GM19468 (cell line): ENCODE measurements at regions not wholly inside any gene's neighbourhood (a gene's known extent, or its start where the extent isn't known, plus 50 kb on each side); places are given as distances from the start of the nearest gene placed in this dataset.

Source experiments
- ATAC-seq: cut with Tn5 transposase; IDR thresholded peaks from one replicate; pipeline ENCODE4 v1.9.1; 2021; ENCODE audit warnings: mild to moderate bottlenecking, moderate library complexity, moderate number of reproducible peaks; ENCODE audit not compliant: unreplicated experiment; ENCODE audit errors: extremely low read depth

- no peak for ATAC-seq
These were observed 306.3 kb downstream of the ZPLD1 start for GRCh38 chr3:102741105-102741504.

GRCh38 chr3:102741694-102742093 is 306.9 kb downstream of the ZPLD1 start:
- ATAC-seq = no peak

DNA sequence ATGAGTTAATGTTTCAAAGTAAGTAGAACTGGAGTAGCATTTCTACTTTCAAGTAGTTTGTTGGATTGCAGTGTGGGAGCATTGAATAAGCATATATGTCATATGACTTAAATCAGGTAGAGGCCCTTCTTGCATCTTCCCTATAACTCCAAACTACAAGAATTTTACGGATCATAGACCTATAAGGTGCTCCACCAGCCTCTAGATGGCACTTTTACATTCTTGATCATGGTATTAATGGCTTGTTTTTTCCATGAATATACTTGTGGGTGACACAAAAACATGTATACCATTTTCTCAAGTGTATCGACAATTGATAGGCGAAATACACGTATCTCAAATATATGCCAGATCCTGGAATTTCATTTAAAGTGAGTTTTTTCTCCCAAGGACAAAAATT is 311.1 kb downstream of the ZPLD1 start:
- ATAC-seq = no peak

- ATAC-seq = no peak
These were observed 312.8 kb downstream of the ZPLD1 start for GRCh38 chr3:102747611-102748010.

GRCh38 chr3:102748646-102749045 is 313.8 kb downstream of the ZPLD1 start:
- ATAC-seq = no peak

DNA sequence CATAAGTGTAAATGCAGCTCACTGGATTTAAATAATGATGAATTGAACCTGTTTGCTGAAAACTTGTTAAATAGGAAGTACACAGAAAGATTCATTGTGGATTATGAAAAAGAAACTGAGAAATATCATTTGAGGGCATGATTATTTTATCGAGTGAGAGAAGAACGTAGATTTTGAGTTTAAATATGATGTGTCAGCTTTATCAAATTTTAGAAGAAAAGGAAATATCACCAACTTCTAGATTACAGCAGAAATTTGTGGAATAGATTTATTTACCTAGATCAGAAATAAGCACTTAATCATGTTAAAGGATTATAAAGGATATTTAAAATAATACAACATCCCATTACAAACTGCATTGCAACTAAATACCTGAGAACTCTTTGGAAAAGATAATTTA is 315.5 kb downstream of the ZPLD1 start:
- ATAC-seq = no peak

DNA sequence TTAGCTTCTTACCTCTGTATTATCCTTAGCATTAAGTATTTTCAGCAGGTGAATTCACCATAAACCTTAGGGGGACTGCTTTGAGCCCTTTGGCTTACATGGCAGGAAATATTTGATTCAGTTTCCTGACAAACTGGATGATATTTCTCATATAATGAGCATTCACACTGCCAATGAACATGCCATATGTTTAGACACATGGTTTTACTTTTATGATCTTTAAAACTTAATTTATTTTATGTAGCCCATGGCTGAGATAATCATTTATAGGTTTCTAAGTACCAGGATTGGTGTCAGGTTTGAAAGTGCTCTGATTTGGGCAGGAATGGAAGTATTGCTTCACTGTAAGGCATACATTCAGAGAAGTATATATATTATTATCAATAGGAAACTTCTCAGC is 319.1 kb downstream of the ZPLD1 start:
- no peak for ATAC-seq

DNA sequence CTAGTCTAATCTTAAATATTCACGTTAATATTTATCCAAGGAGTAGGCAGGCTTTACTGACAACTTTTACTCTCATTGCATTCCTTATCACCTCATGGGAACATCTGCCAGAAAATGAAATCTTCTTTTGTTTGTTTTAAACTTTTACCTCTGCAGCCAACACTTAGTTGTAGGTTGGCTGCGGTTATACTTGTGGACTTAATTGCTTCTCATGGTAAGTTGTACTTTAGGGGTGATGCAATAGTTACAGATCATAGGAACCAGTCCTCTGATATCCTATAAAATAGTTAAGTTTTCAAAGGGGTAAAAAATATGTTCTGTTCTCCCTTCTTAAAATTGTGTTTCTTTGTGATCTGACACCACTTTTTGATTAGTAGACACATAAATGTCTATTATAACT is 321.9 kb downstream of the ZPLD1 start:
- no peak for ATAC-seq

- no peak for ATAC-seq
These were observed 323.1 kb downstream of the ZPLD1 start for GRCh38 chr3:102757950-102758349.

- no peak for ATAC-seq
These were observed 327.0 kb downstream of the ZPLD1 start for GRCh38 chr3:102761766-102762165.

- ATAC-seq = no peak
These were observed 356.0 kb downstream of the ZPLD1 start for GRCh38 chr3:102790747-102791325.

- ATAC-seq = no peak
These were observed 357.1 kb downstream of the ZPLD1 start for GRCh38 chr3:102791641-102792589.

DNA sequence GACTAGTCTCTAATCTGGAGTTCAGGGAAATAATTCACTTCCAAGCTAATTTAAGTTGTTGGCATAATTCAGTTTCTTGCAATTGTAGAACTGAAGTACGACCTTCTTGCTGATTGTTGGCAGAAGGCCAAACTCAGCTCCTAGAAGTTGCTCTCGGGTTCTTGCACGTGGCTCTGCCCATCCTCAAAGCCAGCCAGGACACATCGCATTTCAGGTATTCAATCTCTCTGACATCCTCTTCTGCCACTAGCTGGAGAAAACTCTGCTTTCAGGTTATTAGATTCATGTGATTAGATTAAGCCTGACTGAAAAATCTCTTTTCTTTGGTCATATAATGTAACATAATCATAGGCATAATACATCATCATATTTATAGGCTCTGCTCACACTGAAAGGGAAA is 362.0 kb downstream of the ZPLD1 start:
- no peak for ATAC-seq

GRCh38 chr3:102802819-102803420 is 368.1 kb downstream of the ZPLD1 start:
- ATAC-seq = no peak

GRCh38 chr3:102810937-102811336 is 376.1 kb downstream of the ZPLD1 start:
- no peak for ATAC-seq

- no peak for ATAC-seq
These were observed 391.8 kb downstream of the ZPLD1 start for GRCh38 chr3:102826636-102827035.

- no peak for ATAC-seq
These were observed 392.6 kb downstream of the ZPLD1 start for GRCh38 chr3:102827386-102827785.

DNA sequence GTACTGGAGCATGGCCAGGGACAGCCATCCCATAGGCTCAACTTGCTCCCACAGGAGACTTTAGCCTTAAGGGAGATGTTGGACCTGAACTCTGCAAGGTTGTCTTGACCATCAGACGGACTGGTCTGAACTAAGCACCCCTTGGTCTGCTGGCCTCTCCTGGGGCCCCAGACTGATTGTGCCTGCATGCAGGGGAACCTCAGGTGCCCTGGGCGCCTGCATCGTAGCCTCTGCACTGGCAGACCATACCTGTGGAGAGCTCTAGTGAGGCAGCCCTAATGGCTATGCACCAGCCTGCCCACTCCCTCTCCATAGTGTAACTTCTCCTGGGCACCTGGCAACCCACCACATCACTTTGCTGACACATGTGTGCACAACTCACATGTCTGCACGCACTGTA is 395.6 kb downstream of the ZPLD1 start:
- no peak for ATAC-seq

DNA sequence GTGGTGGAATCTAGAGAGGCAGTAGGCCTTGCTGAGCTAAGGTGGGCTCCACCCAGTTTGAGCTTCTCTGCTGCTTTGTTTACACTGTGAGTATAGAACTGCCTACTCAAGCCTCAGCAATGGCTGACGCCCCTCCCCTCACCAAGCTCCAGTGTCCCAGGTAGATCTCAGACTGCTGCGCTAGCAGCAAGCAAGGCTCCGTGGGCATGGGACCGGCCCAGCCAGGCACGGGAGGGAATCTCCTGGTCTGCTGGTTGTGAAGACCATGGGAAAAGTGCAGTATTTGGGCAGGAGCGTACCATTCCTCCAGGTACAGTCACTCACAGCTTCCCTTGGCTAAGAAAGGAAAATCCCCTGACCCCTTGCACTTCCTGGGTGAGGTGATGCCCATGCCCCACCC is 407.1 kb downstream of the ZPLD1 start:
- ATAC-seq = no peak

DNA sequence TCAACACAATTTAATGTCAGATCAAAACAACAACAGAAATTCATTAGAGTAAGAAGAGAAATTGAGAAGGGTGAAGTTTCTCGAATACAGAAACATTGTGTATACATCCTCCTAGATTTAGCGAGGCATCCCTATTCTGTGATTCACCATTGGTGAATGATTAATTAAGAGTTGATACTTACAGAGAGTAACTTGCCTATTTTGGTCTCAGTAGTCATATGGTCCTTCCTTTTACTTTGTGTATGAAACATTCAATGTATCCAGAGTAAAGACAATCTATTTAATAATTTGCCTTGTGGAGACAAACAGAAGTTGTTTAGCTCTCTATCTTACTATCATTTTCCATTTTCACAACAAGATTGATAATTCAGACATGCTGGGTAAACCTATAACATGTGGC is 432.0 kb downstream of the ZPLD1 start:
- no peak for ATAC-seq

DNA sequence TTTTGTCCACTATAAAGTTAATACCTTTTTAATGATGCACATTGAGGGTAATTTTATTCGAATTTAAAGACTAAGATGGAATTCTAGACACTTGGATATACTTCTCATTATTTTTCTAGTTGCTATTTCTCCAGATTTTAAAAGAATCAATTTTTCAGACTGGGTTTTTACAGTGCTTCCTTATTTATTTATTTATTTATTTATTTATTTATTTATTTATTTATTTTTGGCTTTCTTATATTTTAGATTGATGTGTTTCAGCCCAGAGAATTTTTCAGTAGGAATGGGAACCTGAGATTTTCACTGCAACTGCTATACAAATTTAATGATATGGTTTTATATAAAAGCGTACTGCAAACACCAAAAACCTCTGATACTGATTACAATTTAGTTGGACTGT is 448.7 kb downstream of the ZPLD1 start:
- no peak for ATAC-seq
